NCI-H2029 treated with DMSO at 0.1 percent for 48 hours (cell line): ENCODE measurements at regions not wholly inside any gene's neighbourhood (a gene's known extent, or its start where the extent isn't known, plus 50 kb on each side); places are given as distances from the start of the nearest gene placed in this dataset.

Source experiments
- DNase-seq: peaks from one replicate; lab custom pipeline; 2025; lab: John Stamatoyannopoulos, UW

DNA sequence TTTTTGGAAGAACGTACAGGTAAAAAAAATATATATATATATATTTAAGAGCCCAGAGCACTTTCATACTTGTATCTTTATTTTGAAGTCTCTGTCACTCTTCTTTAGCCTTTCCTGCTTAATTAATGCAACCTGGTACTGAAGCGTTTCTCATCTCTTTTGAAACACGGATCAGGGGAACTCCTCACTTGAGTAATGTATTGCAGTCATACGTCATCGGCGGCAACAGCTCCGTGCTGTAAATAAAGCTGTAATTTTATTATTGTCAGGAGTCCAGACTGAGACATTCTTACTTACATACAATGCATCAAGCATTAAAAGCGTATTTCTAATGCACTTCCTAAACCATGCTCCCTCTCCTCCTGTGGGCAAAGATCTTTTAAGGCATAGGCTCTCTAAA lies 514.7 kb downstream of the SOX11 start:
- no peak for DNase-seq

- no peak for DNase-seq
Observed at GRCh38 chr2:6211236-6211635, 519.1 kb downstream of the SOX11 start.

DNA sequence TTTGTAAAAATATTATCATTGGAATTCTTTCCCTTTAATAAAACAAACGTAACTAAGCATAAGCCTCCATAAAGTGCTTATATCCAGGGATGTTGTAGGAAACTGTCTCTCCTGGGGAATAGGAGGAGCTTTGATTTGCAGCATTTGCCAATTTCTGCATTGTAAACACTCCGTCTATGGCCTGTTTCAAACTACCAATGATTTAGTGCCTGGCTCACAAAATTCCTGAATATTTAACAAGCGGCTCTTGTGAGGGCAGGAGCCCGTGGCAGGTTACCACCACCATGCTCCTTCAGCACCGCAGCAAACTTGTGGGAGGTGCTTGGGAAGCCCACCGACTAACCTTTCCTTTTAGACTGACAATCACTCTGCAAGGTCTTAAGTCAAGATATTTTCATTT lies 520.3 kb downstream of the SOX11 start:
- DNase-seq: no peak

DNA sequence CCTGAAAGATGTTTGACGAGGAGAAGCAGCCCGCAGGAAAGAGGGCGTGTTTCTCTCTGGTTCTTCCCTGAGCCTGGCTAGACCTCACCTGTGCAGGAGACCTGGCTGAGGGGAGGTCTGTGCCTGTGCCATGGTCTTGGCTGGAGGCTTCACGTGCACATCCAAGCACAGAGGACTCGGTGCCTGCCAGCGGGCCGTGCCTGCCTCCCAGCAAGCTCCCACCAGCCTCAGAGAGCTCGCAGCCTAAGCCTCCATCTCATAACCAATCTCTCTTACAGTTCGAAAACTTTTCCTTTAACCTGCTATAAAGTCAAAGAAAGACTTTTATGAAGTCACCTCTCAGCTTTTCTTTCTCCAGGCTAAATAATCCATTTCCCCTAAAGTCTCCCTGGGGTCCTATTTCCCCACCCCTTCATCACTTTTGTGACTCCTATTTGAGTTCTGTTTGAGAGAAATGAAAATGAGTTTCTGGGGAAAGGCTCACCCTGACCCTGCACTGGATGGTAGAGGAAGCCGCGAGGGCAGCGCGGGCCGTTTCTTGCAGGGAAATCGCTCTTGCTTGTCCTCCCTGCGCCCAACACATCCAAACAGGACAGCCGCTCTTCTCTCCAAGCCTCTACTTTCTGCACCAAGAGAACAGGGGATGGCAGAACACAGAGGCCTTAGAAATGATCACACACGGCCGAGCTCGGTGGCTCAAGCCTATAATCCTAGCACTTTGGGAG lies 521.0 kb downstream of the SOX11 start:
- no peak for DNase-seq

GRCh38 chr2:6214471-6214870 lies 522.3 kb downstream of the SOX11 start:
- DNase-seq: no peak

DNA sequence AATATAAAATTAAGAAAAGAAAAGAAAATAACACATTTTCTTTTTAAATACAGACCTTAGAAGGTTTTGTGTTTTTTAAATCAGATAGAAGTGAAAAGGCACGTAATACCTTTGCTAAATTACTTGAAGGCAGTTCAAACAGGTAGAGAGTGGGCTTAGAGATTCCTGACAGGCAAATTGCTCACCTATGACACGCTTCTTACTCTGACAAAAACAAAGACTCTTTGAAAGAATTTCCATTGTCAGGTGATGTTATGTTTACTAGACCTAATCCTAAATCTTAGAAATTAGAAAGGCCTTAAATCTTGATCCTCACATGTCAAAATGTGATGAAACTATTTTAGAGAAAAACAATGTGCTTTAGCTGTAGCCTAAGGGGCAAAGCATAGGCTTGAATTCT lies 522.9 kb downstream of the SOX11 start:
- no peak for DNase-seq

DNA sequence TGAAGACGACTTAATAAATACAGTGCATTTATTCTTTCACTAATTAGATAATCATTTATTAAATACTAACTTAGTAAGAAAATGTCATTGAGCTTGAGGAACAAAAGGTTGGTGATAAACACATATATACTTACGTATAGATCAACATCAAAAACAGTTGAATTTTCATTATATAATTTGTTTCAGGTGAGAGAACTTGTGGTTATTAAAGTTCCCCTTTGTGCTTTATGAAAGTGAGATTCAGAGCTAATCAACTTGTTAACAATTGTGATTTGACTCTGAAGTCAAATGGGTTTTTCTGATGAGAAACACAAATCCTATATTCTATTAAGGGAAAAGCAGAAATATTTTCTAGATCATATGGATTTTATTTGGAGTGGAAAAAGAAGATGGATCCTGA lies 524.0 kb downstream of the SOX11 start:
- DNase-seq: no peak

- DNase-seq: no peak
Observed at GRCh38 chr2:6218926-6219325, 526.7 kb downstream of the SOX11 start.

DNA sequence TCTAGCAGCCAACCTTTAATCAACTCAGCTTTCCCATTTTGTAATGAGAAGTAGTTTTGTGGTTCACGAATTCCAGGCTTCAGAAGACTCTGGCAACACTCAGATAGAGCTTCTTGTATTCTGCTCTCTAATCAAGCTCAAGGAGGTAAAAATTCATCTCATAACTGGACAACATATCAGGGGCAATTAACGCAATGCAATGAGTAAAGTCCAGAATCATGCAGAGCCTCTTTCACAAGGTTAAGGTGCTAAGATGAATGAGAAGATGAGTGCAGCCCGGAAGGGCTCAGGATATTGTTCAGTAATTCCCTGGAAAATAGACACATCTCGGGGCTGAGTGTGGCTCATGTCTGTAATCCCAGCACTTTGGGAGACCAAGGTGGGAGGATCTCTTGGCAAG lies 527.7 kb downstream of the SOX11 start:
- DNase-seq: no peak

- no peak for DNase-seq
Observed at GRCh38 chr2:6222296-6222695, 530.1 kb downstream of the SOX11 start.

- no peak for DNase-seq
Observed at GRCh38 chr2:6224267-6224666, 532.1 kb downstream of the SOX11 start.

DNA sequence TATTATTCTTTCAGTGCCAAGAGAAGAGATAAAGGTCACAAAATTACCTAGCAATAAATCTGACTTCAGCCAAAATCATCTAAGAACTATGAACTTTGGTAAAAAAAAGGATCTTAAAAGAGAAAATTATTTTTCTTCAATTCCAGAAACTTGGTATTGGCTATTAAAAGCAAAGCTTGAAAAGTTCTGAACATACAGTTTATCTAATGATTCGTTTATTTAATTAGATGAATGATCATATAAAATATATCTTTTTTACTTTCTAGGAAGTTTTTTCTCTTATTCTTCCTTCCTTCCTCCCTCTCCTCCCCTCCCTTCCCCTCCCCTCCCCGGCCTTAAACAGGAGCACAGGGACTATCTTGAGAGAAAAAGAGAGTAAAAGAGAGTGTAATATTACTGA lies 536.1 kb downstream of the SOX11 start:
- no peak for DNase-seq

DNA sequence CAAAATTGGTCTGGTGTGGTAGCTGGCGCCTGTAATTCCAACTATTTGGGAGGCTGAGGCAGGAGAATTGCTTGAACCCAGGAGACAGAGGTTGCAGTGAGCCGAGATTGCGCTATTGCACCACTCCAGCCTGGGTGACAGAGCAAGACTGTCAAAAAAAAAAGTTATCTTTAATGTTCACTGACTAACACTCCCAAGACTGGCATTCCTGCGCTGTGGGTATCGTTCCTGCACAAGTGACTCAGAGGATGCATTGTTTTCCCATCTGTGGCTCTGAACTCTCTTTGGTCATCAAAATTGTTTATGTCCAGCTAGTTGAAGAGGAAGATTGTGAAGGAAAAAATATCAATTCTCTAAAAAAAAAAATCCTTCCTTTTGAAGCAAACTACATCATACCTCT lies 539.0 kb downstream of the SOX11 start:
- DNase-seq: no peak

DNA sequence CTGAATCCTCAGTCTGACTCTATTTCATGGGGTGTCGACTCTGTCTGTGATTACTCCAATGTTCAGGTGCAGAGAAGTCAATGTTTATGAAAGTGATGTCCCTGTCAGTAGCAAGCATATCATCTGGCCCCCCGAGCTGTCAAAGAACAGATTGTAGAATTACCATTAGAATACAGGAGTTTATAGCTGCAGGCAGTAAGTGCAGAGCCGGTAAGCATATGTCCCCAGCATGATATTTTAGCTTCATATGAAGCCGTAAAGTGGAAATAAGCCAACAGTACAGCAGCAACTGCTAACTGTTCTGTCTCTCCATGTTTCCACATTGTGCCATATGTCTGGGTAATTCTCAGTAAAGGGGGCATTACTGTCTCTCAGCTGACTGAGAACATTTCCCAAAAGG lies 541.8 kb downstream of the SOX11 start:
- DNase-seq: no peak

GRCh38 chr2:6234702-6235101 lies 542.5 kb downstream of the SOX11 start:
- DNase-seq: no peak

GRCh38 chr2:6236317-6236716 lies 544.1 kb downstream of the SOX11 start:
- no peak for DNase-seq

- no peak for DNase-seq
Observed at GRCh38 chr2:6237039-6237660, 545.0 kb downstream of the SOX11 start.

DNA sequence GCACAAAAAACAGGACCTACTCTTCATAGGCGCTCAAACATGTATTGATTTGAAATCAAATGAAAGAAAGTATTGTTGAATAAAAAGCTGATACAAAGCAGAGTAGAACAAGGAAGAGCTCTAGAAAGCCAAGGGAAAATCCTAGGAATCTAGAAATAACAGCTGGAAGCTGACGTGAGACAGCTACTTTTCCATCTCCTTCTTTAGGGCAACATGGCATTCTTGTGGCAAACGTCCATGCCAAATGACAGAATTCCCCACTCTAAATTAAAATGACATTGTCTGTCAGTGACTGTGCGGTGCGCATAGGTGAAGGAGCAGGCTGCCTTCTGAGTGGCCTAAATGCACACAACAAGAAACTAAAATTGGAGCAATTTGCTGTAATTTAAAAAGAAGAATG lies 557.4 kb downstream of the SOX11 start:
- no peak for DNase-seq

DNA sequence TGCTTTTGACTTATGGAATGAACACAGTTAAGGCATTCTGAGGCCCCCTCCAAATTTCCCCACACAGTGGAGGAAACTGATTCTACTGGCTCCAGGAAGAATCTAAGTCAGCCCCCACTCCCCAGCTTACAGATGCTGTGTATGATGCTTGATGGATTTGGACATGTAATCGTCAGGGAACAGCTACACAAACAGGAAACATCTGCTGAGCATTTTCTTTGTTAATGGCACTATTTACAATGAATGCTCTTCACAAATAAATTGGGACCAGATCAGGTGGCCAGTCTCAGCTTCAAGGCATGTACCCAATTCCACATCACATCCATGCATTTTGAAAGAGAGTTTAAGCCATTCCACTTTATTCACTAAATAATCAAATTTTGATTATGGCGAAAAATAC lies 562.3 kb downstream of the SOX11 start:
- peak; percentile 48 for DNase-seq

DNA sequence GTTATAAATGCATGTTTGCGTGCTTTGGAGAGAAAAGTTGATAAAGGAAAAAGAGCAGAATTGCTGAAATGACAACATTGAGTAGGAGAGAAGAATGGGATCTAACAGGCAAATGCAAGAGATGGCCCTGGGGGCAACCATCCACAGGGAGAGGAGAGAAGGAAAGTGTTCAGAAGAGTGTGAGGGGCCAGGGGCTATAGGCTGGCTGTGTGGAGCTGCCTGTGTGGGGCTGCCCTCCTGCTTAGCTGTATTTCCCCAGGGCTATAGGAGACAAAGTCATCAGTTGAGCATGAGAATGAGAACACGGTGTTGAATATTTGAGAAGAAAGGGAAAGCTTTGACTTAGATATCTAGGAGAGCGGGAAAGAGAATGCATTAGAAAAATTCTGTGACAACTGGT lies 572.0 kb downstream of the SOX11 start:
- DNase-seq: no peak

- DNase-seq: no peak
Observed at GRCh38 chr2:6281524-6281923, 584.2 kb downstream of the CMPK2 start.

DNA sequence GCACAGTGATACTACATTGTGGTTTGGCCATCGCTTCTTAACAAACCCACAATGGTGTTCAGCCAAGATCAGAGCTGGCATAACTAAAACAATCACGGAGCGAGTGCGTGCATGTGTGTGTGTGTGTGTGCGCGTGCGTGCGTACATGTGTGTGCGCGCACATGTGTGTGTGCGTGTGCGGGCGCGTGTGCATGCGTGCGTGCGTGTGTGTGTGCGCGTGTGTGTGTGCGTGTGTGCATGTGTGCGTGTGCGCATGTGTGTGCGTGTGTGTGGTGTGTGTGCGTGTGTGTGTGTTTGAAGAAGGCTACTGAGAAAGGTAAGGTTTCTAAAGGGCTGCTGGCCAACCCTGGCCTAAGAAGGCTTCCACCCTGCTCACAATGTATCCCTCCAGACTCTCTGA lies 582.4 kb downstream of the CMPK2 start:
- no peak for DNase-seq

DNA sequence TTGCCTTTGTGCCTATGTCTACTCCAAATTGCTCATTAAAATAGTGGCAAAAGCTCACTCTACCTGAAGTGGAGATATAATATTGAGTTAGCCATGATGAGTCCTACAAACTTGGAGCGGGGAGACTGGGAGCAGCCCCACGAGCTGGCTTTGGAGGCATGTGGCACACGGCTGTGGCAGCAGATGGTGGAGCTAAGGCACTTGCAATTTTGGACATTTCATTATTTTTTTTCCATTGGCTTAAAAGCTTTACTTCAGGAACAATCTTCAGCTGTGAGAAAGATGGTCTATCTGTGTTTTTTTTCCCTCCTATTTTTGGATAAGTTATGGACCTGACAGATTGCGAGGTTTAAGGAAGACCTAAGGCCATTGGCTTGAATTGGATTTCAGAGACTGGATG lies 578.3 kb downstream of the CMPK2 start:
- no peak for DNase-seq

GRCh38 chr2:6288791-6289190 lies 576.9 kb downstream of the CMPK2 start:
- DNase-seq: no peak
